ENCODE measurements at regions not wholly inside any gene's neighbourhood (a gene's known extent, or its start where the extent isn't known, plus 50 kb on each side); places are given as distances from the start of the nearest gene placed in this dataset.

DNA sequence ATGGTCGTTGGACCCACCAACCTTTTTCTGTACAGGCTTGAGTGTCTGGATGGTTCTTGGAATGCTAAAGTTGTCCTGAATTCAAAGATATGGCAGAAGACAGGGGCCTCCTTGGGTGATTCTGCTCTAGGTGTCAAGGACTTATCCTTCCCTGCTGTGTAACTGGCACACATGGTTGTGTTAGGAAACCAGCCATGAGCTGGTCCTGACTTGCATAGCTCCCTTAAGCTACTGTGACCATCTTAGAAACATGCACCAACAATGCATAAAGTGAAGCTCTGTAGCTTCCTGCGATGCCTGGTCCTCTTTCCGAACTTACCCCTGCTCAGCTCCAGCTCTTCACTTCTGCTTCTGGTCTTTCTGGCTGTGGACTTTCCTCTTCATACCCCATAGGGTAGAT lies 224.6 kb downstream of the TLE4 start:
- Mint-ChIP-seq H3K9me3 (no peaks in the 10 kb centered on the region), H3K27ac (no peak overlapping the region), H3K27me3 (ENCODE audit: low read depth) (no peaks in the 10 kb centered on the region), H3K36me3 (ENCODE audit: insufficient read depth in 1 of 3, low read depth in 3 of 3) (no peaks in the 10 kb centered on the region), H3K4me1 (no peaks in the 10 kb centered on the region), H3K4me3 (no peak overlapping the region)
- no peaks in the 10 kb centered on the region for H3K23me2 ChIP-seq (ENCODE audit: insufficient read length, low read depth, low read length, poor library complexity, severe bottlenecking)
- no peak overlapping the region for H2BK5ac ChIP-seq (ENCODE audit: insufficient read length, low read length)
- H4K91ac ChIP-seq (ENCODE audit: insufficient read length, low read depth, low read length), result no peak overlapping the region
- H4K5ac ChIP-seq (ENCODE audit: insufficient read length, low read depth, low read length), result no peak overlapping the region
- no peak overlapping the region for H2AK5ac ChIP-seq (ENCODE audit: insufficient read length, low read length)
- no peak overlapping the region for H3K9ac ChIP-seq (ENCODE audit: extremely low read depth, insufficient read length, low read length)
- no peak overlapping the region for H2BK12ac ChIP-seq (ENCODE audit: insufficient read length, low read depth, low read length)
- no peak overlapping the region for H3K4me2 ChIP-seq (ENCODE audit: insufficient read depth, insufficient read length, low read length)
- H4K8ac ChIP-seq (replicated peaks; ENCODE audit: insufficient read length, low read depth, low read length), result no peak overlapping the region
- DNase-seq, result no peak
- H3K79me1 ChIP-seq (ENCODE audit: insufficient read depth, low read depth, low read length, poor library complexity, severe bottlenecking), result no peaks in the 10 kb centered on the region
- no peak overlapping the region for H2BK20ac ChIP-seq (ENCODE audit: low read depth, low read length, poor library complexity, severe bottlenecking)
- H3K23ac ChIP-seq (ENCODE audit: insufficient read length, low read depth, low read length), result no peak overlapping the region
- H3K56ac ChIP-seq (ENCODE audit: insufficient read length, low read depth, low read length), result no peak overlapping the region
- no peak overlapping the region for H2BK15ac ChIP-seq (ENCODE audit: low read depth, low read length)
- no peak overlapping the region for H3T11ph ChIP-seq (ENCODE audit: low read length)
- no peak overlapping the region for H3K4ac ChIP-seq (ENCODE audit: low read depth, low read length)
- H3K18ac ChIP-seq (ENCODE audit: insufficient read length, low read depth, low read length), result no peak overlapping the region
- no peak overlapping the region for H3K14ac ChIP-seq (ENCODE audit: insufficient read depth, low read length)
- no peaks in the 10 kb centered on the region for H4K20me1 ChIP-seq (ENCODE audit: control insufficient read depth, insufficient read depth, insufficient read length)
- H3K9me3 ChIP-seq (ENCODE audit: control insufficient read depth, low read depth, low read length), result no peaks in the 10 kb centered on the region
- 0 out of 2 replicates have a peak, but pooled peaks cover 3% of the 10 kb centered on the region for H3K79me2 ChIP-seq (ENCODE audit: insufficient read depth, low read length)
- H3K27ac ChIP-seq (ENCODE audit: insufficient read length, low read depth, low read length), result no peak overlapping the region
- H3K27me3 ChIP-seq (ENCODE audit: insufficient read depth, low read length), result no peaks in the 10 kb centered on the region
- no peak for TF ChIP-seq CTCF (conservative IDR thresholded peaks at IDR 0.05)
- H3K4me1 ChIP-seq (ENCODE audit: insufficient read depth, low read length), result no peaks in the 10 kb centered on the region
- WGBS (ENCODE audit: extremely low coverage, insufficient read length, low lambda C conversion rate), result no CpG with 5 or more reads among the region's 3 CpGs
- no peak overlapping the region for H2AFZ ChIP-seq (ENCODE audit: low read length)
- no peak overlapping the region for H2BK120ac ChIP-seq (ENCODE audit: low read depth, low read length, poor library complexity, severe bottlenecking)

All from H9 (cell line).